HCT116 (cell line): ENCODE measurements at regions not wholly inside any gene's neighbourhood (a gene's known extent, or its start where the extent isn't known, plus 50 kb on each side); places are given as distances from the start of the nearest gene placed in this dataset.

ENCODE experiments used
- ATAC-seq: fragments of 200-7000 bp; cut with Tn5 transposase; 2 replicates; pipeline ENCODE4 v1.9.1; 2020; ENCODE audit warnings: mild to moderate bottlenecking, moderate library complexity
- BruUV-seq: library from RNA; stranded (reverse); fragments of 400-500 nt; replicated peaks from 2 replicates; lab custom pipeline; 2021; lab: Mats Ljungman, UMichigan
- CTCF ChIA-PET: fragments of 300-600 bp; sonication (Branson Sonifier 250); formaldehyde crosslinking; loops from one replicate; lab custom pipeline; 2021; ENCODE audit warnings: antibody characterized with exemption; lab: Charles Lee
- POLR2A ChIA-PET: fragments of 300-600, 350-600 bp; sonication (Branson Sonifier 250); formaldehyde crosslinking; loops from one replicate; lab custom pipeline; 2021; ENCODE audit warnings: antibody characterized with exemption; lab: Charles Lee
- RAD21 ChIA-PET, 2 experiments: fragments of 300-600 bp; sonication (Branson Sonifier 250); formaldehyde crosslinking; loops; one replicate each; lab custom pipeline; 2023; ENCODE audit warnings: low total read pairs in 2 of 2; ENCODE audit not compliant: uncharacterized antibody in 2 of 2, unreplicated experiment in 2 of 2, low non-redundant PET in 1 of 2; lab: Charles Lee
- DNase-seq: peaks from one replicate; pipeline ENCODE4 v3.0.0-alpha.2; 2010; ENCODE audit warnings: low read depth, low spot score
- H2AFZ ChIP-seq: fragments of 200-600 bp; shearing (Covaris generic), sonication (generic); 2 replicates; pipeline ENCODE4 v1.6.1; 2017; ENCODE audit warnings: low read depth, mixed run types, mixed read lengths, antibody characterized with exemption, low read length; ENCODE audit not compliant: poor library complexity, severe bottlenecking
- H3K27ac ChIP-seq: 2 replicates; pipeline ENCODE4 v1.5.1; 2012; ENCODE audit warnings: low read depth, low read length
- H3K27me3 ChIP-seq: fragments of 200-600 bp; sonication (generic); 2 replicates; pipeline ENCODE4 v1.6.1; 2016; ENCODE audit warnings: mixed run types, low read length, mixed read lengths; ENCODE audit not compliant: insufficient read depth
- H3K36me3 ChIP-seq, 2 experiments: fragments of 200-500 bp in 1 of 2; fragments of 200-600 bp in 1 of 2; sonication (Bioruptor generic) in 1 of 2; sonication (generic) in 1 of 2; 2 replicates each; pipeline versions ENCODE4 v1.5.1 to v1.6.1; 2014 to 2016; ENCODE audit warnings: low read length in 2 of 2, inconsistent platforms in 1 of 2, mixed read lengths in 1 of 2, mixed run types in 1 of 2; ENCODE audit not compliant: insufficient read depth in 2 of 2, control insufficient read depth in 1 of 2
- H3K4me1 ChIP-seq, 2 experiments: fragments of 200-600 bp in 1 of 2; sonication (generic) in 1 of 2; 2 replicates each; pipeline versions ENCODE4 v1.5.1 to v1.6.1; 2012 to 2017; ENCODE audit warnings: low read length in 2 of 2, inconsistent platforms in 1 of 2, mild to moderate bottlenecking in 1 of 2, mixed read lengths in 1 of 2, mixed run types in 1 of 2, moderate library complexity in 1 of 2; ENCODE audit not compliant: insufficient read depth in 2 of 2, control insufficient read depth in 1 of 2
- H3K4me2 ChIP-seq: fragments of 200-600 bp; sonication (generic); 2 replicates; pipeline ENCODE4 v1.6.1; 2017; ENCODE audit warnings: mixed run types, low read length, mixed read lengths
- H3K4me3 ChIP-seq, 2 experiments: fragments of 200-600 bp in 1 of 2; sonication (generic) in 1 of 2; replicated peaks in 1 of 2; 2 replicates each; pipeline ENCODE4 v1.5.1; 2011 to 2016; ENCODE audit warnings: low read length in 2 of 2, control low read depth in 1 of 2, low read depth in 1 of 2, mild to moderate bottlenecking in 1 of 2, mixed read lengths in 1 of 2, mixed run types in 1 of 2
- H3K79me2 ChIP-seq: fragments of 200-600 bp; sonication (generic); 2 replicates; pipeline ENCODE4 v1.6.1; 2017; ENCODE audit warnings: mild to moderate bottlenecking, mixed run types, low read length, moderate library complexity, mixed read lengths; ENCODE audit not compliant: insufficient read depth
- H3K9ac ChIP-seq: fragments of 200-600 bp; sonication (generic); 2 replicates; pipeline ENCODE4 v1.6.1; 2016; ENCODE audit warnings: low read length, mixed read lengths
- H3K9me2 ChIP-seq: fragments of 200-600 bp; sonication (generic), shearing (Covaris generic); 2 replicates; pipeline ENCODE4 v1.6.1; 2017; ENCODE audit warnings: mixed run types, mild to moderate bottlenecking, moderate library complexity; ENCODE audit not compliant: insufficient read depth
- H3K9me3 ChIP-seq, 2 experiments: fragments of 200-500 bp in 1 of 2; fragments of 200-600 bp in 1 of 2; sonication (Bioruptor generic) in 1 of 2; sonication (generic) in 1 of 2; 2 replicates each; pipeline ENCODE4 v1.6.1; 2014 to 2017; ENCODE audit warnings: low read length in 2 of 2, mixed read lengths in 2 of 2, inconsistent platforms in 1 of 2, low read depth in 1 of 2, mild to moderate bottlenecking in 1 of 2, mixed run types in 1 of 2, moderate library complexity in 1 of 2; ENCODE audit not compliant: control insufficient read depth in 1 of 2, insufficient read depth in 1 of 2
- H4K20me1 ChIP-seq: fragments of 200-600 bp; sonication (generic), shearing (Covaris generic); 2 replicates; pipeline ENCODE4 v1.6.1; 2017; ENCODE audit warnings: mixed run types, mild to moderate bottlenecking, moderate library complexity; ENCODE audit not compliant: insufficient read depth
- CEBPB ChIP-seq: IDR thresholded peaks from 2 replicates; pipeline ENCODE4 v1.6.1; 2012; ENCODE audit warnings: low read depth
- CTCF ChIP-seq, 3 experiments: fragments of 200-600 bp in 1 of 3; sonication (generic) in 1 of 3; IDR thresholded peaks in 2 of 3; conservative IDR thresholded peaks in 1 of 3; 2 replicates each; pipeline ENCODE4 v1.5.1; 2012 to 2017; ENCODE audit warnings: low read depth in 2 of 3, low read length in 2 of 3, antibody characterized with exemption in 1 of 3, borderline replicate concordance in 1 of 3, control low read depth in 1 of 3, mild to moderate bottlenecking in 1 of 3, mixed read lengths in 1 of 3, mixed run types in 1 of 3, moderate library complexity in 1 of 3; ENCODE audit not compliant: insufficient read depth in 1 of 3
- ELF1 ChIP-seq: IDR thresholded peaks from 2 replicates; pipeline ENCODE4 v1.6.1; 2012; ENCODE audit warnings: low read depth, borderline replicate concordance
- EZH2phosphoT487 ChIP-seq: fragments of 200-600 bp; IDR thresholded peaks from 2 replicates; pipeline ENCODE4 v1.6.1; 2018; ENCODE audit warnings: antibody characterized with exemption, borderline replicate concordance
- FOSL1 ChIP-seq: IDR thresholded peaks from 2 replicates; pipeline ENCODE4 v1.6.1; 2012; ENCODE audit warnings: low read depth
- JUND ChIP-seq: IDR thresholded peaks from 2 replicates; pipeline ENCODE4 v1.6.1; 2012
- POLR2A ChIP-seq: IDR thresholded peaks from 2 replicates; pipeline ENCODE4 v1.7.0; 2011; ENCODE audit warnings: borderline replicate concordance; ENCODE audit not compliant: insufficient read depth, insufficient read length; ENCODE audit errors: extremely low read depth
- POLR2AphosphoS5 ChIP-seq: IDR thresholded peaks from 2 replicates; pipeline ENCODE4 v1.6.1; 2011; ENCODE audit warnings: mild to moderate bottlenecking, low read depth, low read length, moderate library complexity
- RAD21 ChIP-seq: IDR thresholded peaks from 2 replicates; pipeline ENCODE4 v1.6.1; 2012; ENCODE audit warnings: low read depth, mild to moderate bottlenecking
- SIN3A ChIP-seq: IDR thresholded peaks from 2 replicates; pipeline ENCODE4 v1.6.1; 2012; ENCODE audit warnings: low read depth
- SP1 ChIP-seq: IDR thresholded peaks from 2 replicates; pipeline ENCODE4 v1.6.1; 2012; ENCODE audit warnings: low read depth
- SRF ChIP-seq: IDR thresholded peaks from 2 replicates; pipeline ENCODE4 v1.6.1; 2012; ENCODE audit warnings: low read depth
- YY1 ChIP-seq: IDR thresholded peaks from 2 replicates; pipeline ENCODE4 v1.6.1; 2011; ENCODE audit warnings: low read length, low read depth, moderate library complexity, mild to moderate bottlenecking; ENCODE audit not compliant: insufficient replicate concordance; ENCODE audit errors: extremely low read depth
- ZBTB33 ChIP-seq: IDR thresholded peaks from 2 replicates; pipeline ENCODE4 v1.6.1; 2011; ENCODE audit warnings: mild to moderate bottlenecking, low read length, moderate library complexity; ENCODE audit not compliant: insufficient replicate concordance; ENCODE audit errors: extremely low read depth
- ZNF274 ChIP-seq: fragments of 200-500 bp; sonication (Bioruptor generic); IDR thresholded peaks from 2 replicates; pipeline ENCODE4 v1.6.1; 2014; ENCODE audit warnings: mild to moderate bottlenecking, low read depth, low read length, inconsistent platforms
- intact Hi-C: fragments of 100-400 bp; cut with micrococcal nuclease; formaldehyde crosslinking; loops from 2 replicates; pipeline ENCODE4 v1.10.0; 2022

- Histone ChIP-seq H4K20me1 (no peaks in the 10 kb centered on the region), H3K9ac (no peak overlapping the region), H3K79me2 (no peaks in the 10 kb centered on the region), H3K4me1 (no peaks in the 10 kb centered on the region), H3K27ac (no peak overlapping the region), H2AFZ (no peak overlapping the region), H3K9me3 (no peaks in the 10 kb centered on the region), H3K27me3 (no peaks in the 10 kb centered on the region), H3K36me3 (no peaks in the 10 kb centered on the region), H3K4me3 (no peak overlapping the region), H3K9me2 (no peaks in the 10 kb centered on the region), H3K4me2 (no peak overlapping the region)
- RAD21 ChIA-PET: no interaction called here
- CTCF ChIA-PET: no interaction called here
- POLR2A ChIA-PET: no interaction called here
- BruUV-seq: no TSS peak
- intact Hi-C loops: no loop called here
- DNase-seq (no peak), ATAC-seq (no peak)
- TF ChIP-seq RAD21 (no peak), YY1 (no peak), SP1 (no peak), ELF1 (no peak), CTCF (IDR thresholded peaks at IDR 0.05 in 2 of 3, conservative IDR thresholded peaks at IDR 0.05 in 1 of 3; ENCODE audit: borderline replicate concordance in 1 of 3, insufficient read depth in 1 of 3, low read depth in 2 of 3, low read length in 2 of 3) (no peak), CEBPB (no peak)
Measured at GRCh38 chr2:56582570-56582969, 398.8 kb downstream of the CCDC85A start.

- H3K4me2 ChIP-seq: no peak overlapping the region
- no peaks in the 10 kb centered on the region for H4K20me1 ChIP-seq
- no peaks in the 10 kb centered on the region for H3K4me1 ChIP-seq
- no peak overlapping the region for H3K9ac ChIP-seq
- no peak for ATAC-seq
- H3K36me3 ChIP-seq: no peaks in the 10 kb centered on the region
- ChIA-PET RAD21 (no interaction called here), POLR2A (no interaction called here), CTCF (no interaction called here)
- H3K27me3 ChIP-seq: no peaks in the 10 kb centered on the region
- H3K9me2 ChIP-seq: no peaks in the 10 kb centered on the region
- no peak for DNase-seq
- no peaks in the 10 kb centered on the region for H3K9me3 ChIP-seq
- BruUV-seq: no TSS peak
- intact Hi-C loops: no loop called here
- no peak overlapping the region for H2AFZ ChIP-seq
- no peak overlapping the region for H3K27ac ChIP-seq
- H3K4me3 ChIP-seq: no peak overlapping the region
- no peaks in the 10 kb centered on the region for H3K79me2 ChIP-seq
- TF ChIP-seq RAD21: no peak
- no peak for TF ChIP-seq ZNF274
- no peak for TF ChIP-seq ZBTB33
- TF ChIP-seq YY1: no peak
- TF ChIP-seq SIN3A: no peak
- TF ChIP-seq POLR2A: no peak
- TF ChIP-seq FOSL1: no peak
- TF ChIP-seq JUND: no peak
- no peak for TF ChIP-seq EZH2phosphoT487
- TF ChIP-seq POLR2AphosphoS5: no peak
- no peak for TF ChIP-seq CTCF (IDR thresholded peaks at IDR 0.05 in 2 of 3, conservative IDR thresholded peaks at IDR 0.05 in 1 of 3; ENCODE audit: borderline replicate concordance in 1 of 3, insufficient read depth in 1 of 3, low read depth in 2 of 3, low read length in 2 of 3)
- no peak for TF ChIP-seq SRF
Measured at GRCh38 chr2:56583796-56584315, 400.1 kb downstream of the CCDC85A start.
